ENCODE measurements at regions not wholly inside any gene's neighbourhood (a gene's known extent, or its start where the extent isn't known, plus 50 kb on each side); places are given as distances from the start of the nearest gene placed in this dataset.

DNA sequence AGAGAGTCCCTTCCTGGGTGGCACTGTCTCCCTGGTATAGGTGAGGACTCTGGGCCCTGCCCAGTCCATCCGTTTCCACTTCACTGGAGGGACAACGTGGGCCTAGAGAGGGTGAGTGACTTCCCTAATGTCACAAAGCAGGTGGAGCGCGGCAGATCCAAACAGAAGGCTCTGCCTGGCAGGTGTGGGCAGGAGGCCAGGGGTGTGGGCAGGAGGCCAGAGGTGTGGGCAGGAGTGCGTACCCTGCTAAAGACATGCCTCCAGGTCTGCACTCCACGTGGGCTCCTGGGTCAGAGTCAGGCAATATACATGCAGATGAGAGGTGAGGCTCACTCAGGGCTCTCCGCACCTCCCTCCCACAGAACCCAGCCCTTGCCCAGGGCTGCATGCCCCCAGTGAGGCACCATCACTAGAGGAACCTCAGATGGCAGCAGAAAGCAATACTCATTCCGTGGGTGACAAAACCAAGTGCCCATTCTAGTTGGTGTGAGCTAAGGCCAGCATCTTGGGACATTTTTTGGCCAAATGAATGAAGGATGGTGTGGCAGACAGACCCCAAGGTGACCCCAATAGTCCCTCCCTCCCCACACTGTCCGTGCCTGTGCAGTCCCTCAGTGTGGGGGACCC is 271.6 kb upstream of the RTL1 start:
- TF ChIP-seq, protein P1, sequence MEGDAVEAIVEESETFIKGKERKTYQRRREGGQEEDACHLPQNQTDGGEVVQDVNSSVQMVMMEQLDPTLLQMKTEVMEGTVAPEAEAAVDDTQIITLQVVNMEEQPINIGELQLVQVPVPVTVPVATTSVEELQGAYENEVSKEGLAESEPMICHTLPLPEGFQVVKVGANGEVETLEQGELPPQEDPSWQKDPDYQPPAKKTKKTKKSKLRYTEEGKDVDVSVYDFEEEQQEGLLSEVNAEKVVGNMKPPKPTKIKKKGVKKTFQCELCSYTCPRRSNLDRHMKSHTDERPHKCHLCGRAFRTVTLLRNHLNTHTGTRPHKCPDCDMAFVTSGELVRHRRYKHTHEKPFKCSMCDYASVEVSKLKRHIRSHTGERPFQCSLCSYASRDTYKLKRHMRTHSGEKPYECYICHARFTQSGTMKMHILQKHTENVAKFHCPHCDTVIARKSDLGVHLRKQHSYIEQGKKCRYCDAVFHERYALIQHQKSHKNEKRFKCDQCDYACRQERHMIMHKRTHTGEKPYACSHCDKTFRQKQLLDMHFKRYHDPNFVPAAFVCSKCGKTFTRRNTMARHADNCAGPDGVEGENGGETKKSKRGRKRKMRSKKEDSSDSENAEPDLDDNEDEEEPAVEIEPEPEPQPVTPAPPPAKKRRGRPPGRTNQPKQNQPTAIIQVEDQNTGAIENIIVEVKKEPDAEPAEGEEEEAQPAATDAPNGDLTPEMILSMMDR (IDR thresholded peaks at IDR 0.05): no peak
- no peak for TF ChIP-seq POLR2A (IDR thresholded peaks at IDR 0.05)
- no peak for TF ChIP-seq EP300 (IDR thresholded peaks at IDR 0.05)
